NCI-H748 (cell line): ENCODE measurements at regions not wholly inside any gene's neighbourhood (a gene's known extent, or its start where the extent isn't known, plus 50 kb on each side); places are given as distances from the start of the nearest gene placed in this dataset.
"Not testable (repeated sequence)": the region's sequence is repeated elsewhere in the genome, so short reads cannot be mapped to it uniquely, and the experiment has no call there.

ENCODE experiments used
- DNase-seq: peaks from one replicate; lab custom pipeline; 2025; ENCODE audit not compliant: unreplicated experiment; lab: John Stamatoyannopoulos, UW

DNA sequence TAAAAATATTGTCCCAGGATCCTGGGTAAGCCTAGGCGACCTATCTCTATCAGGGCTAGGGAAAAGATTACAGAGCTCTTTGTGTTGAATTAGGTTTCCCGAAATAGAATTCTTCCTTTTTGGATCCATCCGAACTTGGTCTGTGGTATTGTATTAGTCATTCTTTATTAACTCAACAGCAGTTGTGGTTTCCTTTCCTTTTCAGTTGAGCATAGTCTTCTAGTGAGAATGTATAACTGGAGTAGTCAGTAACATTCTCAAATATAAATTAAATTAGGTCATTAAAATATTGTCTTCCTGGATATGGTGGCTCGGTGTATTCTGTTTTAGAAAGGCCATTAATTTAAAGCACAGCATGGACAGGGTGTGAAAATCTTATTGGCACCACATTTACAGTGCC lies 520.4 kb downstream of the NLGN4X start:
- no peak for DNase-seq

DNA sequence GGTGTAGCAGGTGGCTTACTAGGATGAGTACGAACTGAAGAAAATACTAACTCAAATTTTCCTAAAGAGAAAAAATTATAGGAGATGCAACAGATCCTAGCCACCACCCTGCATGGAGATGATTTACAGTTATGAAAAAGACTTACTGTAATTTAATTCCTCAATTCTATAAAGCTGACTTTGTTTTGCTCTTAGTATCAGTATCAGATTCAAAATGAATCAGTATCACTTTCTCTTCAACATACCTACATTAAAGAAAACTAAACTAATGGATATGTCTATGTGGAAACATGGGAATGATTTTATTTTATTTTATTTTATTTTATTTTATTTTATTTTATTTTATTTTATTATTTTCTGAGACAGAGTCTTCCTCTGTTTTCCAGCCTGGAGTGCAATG lies 525.8 kb downstream of the NLGN4X start:
- DNase-seq = no peak

DNA sequence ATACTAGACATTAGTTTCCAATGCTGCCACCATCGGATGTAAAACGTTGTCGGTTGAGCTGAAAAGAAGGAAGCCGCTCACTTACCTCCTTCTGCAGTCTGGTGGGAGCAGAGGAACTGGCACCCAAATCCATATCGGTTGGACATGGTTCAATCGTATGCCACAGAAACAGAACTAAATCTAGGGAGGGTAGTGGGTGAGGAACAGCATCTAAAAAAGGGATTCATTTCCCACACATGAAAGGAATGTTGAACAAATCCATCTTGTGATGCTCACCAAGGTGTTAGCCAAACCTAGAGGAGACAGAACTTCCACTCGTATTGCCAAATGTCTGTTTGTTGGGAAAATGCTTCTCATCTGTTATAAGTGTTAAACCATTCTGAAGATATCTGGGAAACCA lies 532.7 kb downstream of the NLGN4X start:
- no peak for DNase-seq

- no peak for DNase-seq
Observed at GRCh38 chrX:5683996-5684395, 544.7 kb downstream of the NLGN4X start.

GRCh38 chrX:5681159-5681558 lies 547.5 kb downstream of the NLGN4X start:
- DNase-seq = peak; percentile 54

DNA sequence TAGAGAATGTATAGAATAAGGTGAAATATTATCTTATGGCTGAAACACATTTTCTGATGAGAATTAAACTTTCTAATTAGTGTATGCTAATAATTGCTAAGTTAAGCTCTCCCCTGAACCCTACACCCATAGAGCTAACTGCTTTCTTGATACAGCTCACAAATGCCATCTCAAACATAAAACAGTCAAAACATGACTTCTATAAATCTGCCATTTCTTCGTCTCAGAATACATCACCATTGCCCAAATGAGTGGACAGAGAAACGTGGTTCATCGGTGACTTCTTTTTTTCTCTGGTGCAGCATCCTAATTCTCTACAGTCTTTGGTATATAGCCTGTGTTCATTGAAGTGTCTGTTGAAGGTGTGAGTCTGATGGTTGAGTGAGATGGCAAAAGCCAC lies 554.6 kb downstream of the NLGN4X start:
- no peak for DNase-seq

DNA sequence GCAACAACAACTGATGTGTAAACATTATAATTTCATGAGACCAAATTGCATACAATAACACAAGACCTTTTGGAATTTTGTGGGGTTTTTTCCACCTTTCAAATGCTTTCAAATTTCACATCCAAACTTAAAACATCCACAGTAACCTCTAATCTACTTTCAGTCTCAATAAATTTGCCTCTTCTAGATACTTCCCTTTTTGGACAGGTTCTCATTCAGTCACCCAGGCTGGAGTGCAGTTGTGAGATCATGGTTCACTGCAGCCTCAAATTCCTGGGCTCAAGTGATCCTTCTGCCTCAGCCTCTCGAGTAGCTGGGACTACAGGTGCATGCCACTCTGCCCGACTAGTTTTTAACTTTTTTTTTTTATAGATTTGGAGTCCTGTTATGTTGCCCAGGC lies 556.6 kb downstream of the NLGN4X start:
- no peak for DNase-seq

GRCh38 chrX:5666689-5667088 lies 562.0 kb downstream of the NLGN4X start:
- not testable (repeated sequence) for DNase-seq

- no peak for DNase-seq
Observed at GRCh38 chrX:5656544-5656943, 572.1 kb downstream of the NLGN4X start.

DNA sequence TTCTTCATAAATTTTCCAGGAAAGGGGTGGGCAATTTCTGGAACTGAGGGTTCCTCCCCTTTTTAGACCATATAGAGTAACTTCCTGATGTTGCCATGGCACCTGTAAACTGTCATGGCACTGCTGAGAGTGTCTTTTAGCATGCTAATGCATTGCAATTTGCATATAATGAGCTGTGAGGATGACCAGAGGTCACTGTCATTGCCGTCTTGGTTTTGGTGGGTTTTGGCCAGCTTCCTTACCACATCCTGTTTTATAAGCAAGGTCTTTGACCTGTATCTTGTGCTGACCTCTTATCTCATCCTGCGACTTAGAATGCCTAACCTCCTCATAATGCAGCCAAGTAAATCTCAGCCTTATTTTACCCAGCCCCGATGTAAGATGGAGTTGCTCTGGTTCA lies 577.8 kb downstream of the NLGN4X start:
- DNase-seq = no peak

- DNase-seq = no peak
Observed at GRCh38 chrX:5648941-5649568, 579.6 kb downstream of the NLGN4X start.

DNA sequence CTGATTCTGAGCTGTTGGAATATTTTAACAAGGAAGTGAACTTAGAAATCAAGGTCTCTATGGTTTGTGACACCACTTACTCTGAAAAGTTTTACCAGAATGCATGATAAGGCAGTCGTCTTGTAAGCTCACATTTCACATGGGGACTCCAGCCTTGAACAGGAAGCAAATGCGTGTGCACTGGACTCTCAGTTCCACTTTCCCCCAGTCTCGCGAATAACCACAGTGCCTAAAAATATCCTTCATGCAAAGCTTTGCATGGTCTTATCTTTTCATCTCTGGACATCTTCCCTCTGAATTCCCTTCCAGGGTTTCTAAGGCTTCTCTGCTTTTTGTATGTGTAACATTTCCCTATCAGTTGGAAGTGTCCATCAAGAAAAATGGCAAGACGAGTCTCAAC lies 581.8 kb downstream of the NLGN4X start:
- no peak for DNase-seq

DNA sequence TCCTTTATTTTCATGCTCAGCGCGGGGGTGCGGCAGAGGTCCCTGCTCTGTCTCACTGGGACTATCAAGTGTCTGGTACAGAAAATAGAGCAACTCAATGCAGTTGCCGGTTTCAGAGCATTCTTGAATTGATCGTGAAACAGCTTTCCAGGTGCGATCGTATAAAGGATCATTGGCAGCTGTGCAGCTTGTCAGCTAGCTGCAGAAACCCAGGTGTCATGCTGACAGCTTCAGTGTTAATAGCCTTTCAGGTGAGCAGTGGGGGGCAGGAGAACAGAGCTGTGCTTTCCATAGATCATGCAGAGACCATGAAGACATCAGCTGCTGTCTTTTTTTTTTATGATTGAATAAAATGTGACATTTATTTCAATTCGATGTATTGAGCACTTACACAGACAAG lies 583.9 kb downstream of the NLGN4X start:
- peak; percentile 81 for DNase-seq

DNA sequence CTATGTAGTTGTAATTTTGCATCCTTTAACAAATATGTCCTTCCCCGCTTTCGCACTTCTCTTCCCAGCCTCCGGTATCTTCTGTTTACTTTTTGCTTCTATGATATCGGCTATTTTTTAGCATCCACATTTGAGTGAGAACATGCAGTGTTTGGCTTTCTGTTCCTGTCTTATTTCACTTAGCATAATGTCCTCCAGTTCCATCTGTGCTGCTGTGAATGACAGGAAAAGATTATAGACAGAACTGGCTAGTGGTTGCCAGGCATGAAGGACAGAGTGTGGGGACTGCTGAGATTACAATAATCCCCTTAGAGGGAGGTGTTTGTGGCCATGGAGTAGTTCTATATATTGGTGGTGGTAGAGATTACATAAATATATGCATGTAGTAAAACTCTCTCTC lies 588.6 kb downstream of the NLGN4X start:
- no peak for DNase-seq

DNA sequence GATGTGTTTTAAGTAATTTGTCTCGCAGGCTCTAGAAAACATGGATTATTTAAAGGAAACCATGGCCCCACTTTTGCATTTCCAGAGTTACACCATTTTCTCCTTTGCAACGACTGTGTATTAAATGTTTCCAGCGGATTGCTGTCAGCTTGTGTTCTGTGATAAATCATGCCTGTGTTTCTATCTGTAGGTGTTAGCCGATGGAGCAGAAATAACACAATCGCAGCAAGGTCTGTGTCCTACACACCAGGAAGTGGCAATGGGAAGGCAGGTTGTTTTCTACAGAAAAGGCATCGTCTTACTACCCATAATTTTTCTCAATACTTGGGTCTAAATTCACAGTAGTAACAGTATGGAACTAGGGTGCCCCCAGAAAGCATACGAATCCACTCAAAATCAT lies 590.1 kb downstream of the NLGN4X start:
- DNase-seq = no peak

- DNase-seq = no peak
Observed at GRCh38 chrX:5632887-5633286, 595.8 kb downstream of the NLGN4X start.

GRCh38 chrX:5632061-5632614 lies 596.5 kb downstream of the NLGN4X start:
- DNase-seq = no peak

GRCh38 chrX:5617666-5618065 lies 611.0 kb downstream of the NLGN4X start:
- no peak for DNase-seq

DNA sequence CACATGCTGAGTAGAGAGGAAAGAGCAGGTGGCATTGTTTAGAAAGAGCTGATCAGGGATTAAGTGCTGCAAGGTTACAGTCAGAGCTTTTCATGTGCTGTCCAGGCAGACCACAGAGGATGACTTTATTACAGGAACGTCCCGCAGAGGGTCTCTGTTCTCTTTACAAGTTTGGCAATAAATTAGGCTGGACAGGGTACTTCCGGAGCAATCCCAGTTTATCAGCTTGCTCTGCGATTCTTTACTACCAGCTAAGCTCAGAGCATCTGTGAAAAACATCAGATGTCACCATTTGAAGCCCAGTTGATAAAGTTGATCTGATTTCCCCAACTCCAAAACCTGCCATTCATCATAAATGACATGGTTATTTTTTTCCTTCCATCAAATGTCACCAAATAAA lies 633.1 kb downstream of the NLGN4X start:
- no peak for DNase-seq

DNA sequence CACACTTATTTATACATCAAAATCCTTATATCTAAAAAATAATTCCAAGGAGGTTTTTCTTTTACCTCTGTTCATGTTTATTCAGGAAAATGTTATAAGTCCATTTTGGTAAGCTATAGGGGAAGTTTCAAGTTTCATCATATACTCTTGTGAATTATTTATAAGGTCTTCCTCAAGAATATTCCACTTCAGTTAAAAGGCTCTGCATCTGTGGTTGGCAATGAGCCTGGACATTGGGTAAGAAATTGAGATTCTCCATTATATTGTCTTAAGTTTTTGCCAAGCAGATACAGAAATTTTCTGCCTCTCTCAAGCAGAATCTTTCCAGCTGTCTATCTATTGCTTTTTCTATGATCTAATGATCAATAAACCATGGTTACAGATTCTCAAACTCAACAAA lies 641.9 kb downstream of the NLGN4X start:
- DNase-seq = no peak

- DNase-seq = no peak
Observed at GRCh38 chrX:5575407-5575806, 653.3 kb downstream of the NLGN4X start.

GRCh38 chrX:5568934-5569333 lies 659.7 kb downstream of the NLGN4X start:
- no peak for DNase-seq

DNA sequence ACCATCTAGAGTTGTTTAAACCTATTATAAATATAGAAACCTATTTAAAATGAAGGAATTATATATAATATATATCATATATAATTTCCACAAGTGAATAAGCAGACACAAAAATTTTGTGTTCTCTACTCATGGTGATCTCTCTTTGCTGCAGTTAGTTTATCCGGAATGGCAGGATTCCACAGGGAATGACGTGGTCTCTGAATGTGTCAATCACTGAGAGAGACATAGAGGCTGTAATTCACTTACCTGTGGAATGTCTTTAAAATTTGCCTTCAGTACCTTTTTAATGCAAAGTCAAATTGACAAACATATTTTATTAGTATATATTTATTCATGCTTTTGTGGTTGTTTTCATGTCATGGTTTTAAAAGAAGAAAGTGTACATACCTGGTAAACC lies 669.3 kb downstream of the NLGN4X start:
- no peak for DNase-seq
